GM12892 (cell line): ENCODE measurements at regions not wholly inside any gene's neighbourhood (a gene's known extent, or its start where the extent isn't known, plus 50 kb on each side); places are given as distances from the start of the nearest gene placed in this dataset.

ENCODE experiments used
- POLR2A ChIP-seq: IDR thresholded peaks from 2 replicates; pipeline ENCODE4 v1.6.1; 2011; ENCODE audit warnings: low read depth, low read length, control low read depth
- POLR2AphosphoS5 ChIP-seq: IDR thresholded peaks from 2 replicates; pipeline ENCODE4 v1.6.1; 2011; ENCODE audit warnings: low read depth, low read length, control low read depth
- TAF1 ChIP-seq: IDR thresholded peaks from 2 replicates; pipeline ENCODE4 v1.6.1; 2011; ENCODE audit warnings: low read depth, mild to moderate bottlenecking, control low read depth, low read length, borderline replicate concordance

DNA sequence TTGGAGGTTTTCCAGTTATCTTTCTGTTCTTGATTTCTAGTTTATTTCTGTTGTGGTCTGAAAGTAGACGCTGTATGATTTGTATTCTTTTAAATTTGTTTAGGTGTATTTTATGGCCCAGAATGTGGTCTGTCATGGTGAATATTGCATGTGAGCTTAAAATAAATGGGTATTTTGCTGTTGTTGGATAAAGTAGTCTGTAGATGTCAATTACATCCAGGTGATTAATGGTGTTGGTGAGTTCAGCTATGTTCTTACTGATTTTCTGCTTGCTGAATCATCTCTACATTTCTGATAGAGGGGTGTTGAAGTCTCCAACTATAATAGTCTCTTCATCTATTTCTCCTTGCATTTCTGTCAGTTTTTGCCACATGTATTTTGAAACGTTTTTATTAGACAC lies 383.3 kb upstream of the SGO1 start:
- TF ChIP-seq POLR2A = no peak
- TF ChIP-seq POLR2AphosphoS5 = no peak
- no peak for TF ChIP-seq TAF1
